Cardiac fibroblast (primary cell): ENCODE measurements at regions not wholly inside any gene's neighbourhood (a gene's known extent, or its start where the extent isn't known, plus 50 kb on each side); places are given as distances from the start of the nearest gene placed in this dataset.

Source experiments
- DNase-seq, 2 donors: peaks; one replicate each; pipeline versions ENCODE4 v3.0.0 to v3.0.0-alpha.2; 2010; ENCODE audit warnings: low read depth in 2 of 2
- H3K4me3 ChIP-seq, 2 donors: replicated peaks in 1 of 2; 1 replicate in 1 of 2; 2 replicates in 1 of 2; pipeline ENCODE4 v1.5.1; 2011; ENCODE audit warnings: low read depth in 2 of 2, low read length in 2 of 2, mild to moderate bottlenecking in 2 of 2, moderate library complexity in 1 of 2
- CTCF ChIP-seq: IDR thresholded peaks from one replicate; pipeline ENCODE4 v1.5.1; 2011; ENCODE audit warnings: low read depth, mild to moderate bottlenecking, low read length, inconsistent platforms

GRCh38 chr20:62539198-62540045 lies 63.6 kb upstream of the GATA5 start:
- no peak for DNase-seq
- no peak for TF ChIP-seq CTCF
- no peak overlapping the region for H3K4me3 ChIP-seq

GRCh38 chr20:62540504-62540903 lies 64.7 kb upstream of the GATA5 start:
- no peak for TF ChIP-seq CTCF
- DNase-seq = no peak
- H3K4me3 ChIP-seq = no peak overlapping the region

GRCh38 chr20:62542862-62543261 lies 67.1 kb upstream of the GATA5 start:
- no peak overlapping the region for H3K4me3 ChIP-seq
- TF ChIP-seq CTCF = no peak
- DNase-seq = no peak

- no peak for DNase-seq
- TF ChIP-seq CTCF = no peak
Measured at GRCh38 chr20:62543470-62544302, 67.9 kb upstream of the GATA5 start.

GRCh38 chr20:62544505-62545055 lies 68.8 kb upstream of the GATA5 start:
- no peak for DNase-seq
- H3K4me3 ChIP-seq = no peak overlapping the region
- TF ChIP-seq CTCF = no peak

More at GRCh38 chr20:62543470-62544302, 67.9 kb upstream of the GATA5 start:
- no peak overlapping the region for H3K4me3 ChIP-seq

GRCh38 chr20:62545271-62545670 lies 69.5 kb upstream of the GATA5 start:
- H3K4me3 ChIP-seq = no peak overlapping the region
- no peak for DNase-seq
- TF ChIP-seq CTCF = no peak
